ENCODE measurements at regions not wholly inside any gene's neighbourhood (a gene's known extent, or its start where the extent isn't known, plus 50 kb on each side); places are given as distances from the start of the nearest gene placed in this dataset.

DNA sequence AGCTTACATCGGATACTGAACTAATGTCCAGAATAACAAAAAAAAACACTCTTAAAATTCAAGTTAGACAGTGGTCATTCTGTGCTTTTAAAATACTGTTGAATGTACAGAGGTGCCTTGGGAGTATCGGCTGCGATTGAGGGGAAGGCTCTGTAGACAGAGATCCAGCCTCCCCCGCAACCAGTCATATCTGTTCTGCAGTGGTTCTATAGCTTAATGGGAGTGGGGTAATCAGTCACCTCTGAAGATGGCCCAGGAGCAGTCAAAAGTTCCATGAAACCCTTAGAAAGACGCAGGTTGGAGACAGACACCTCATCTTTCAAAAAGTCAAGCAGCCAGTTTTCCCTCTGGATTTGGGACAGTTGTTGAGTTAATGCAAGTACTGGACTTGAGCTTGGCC, 1486.6 kb upstream of the TMEM132C start:
- H3F3A ChIP-seq (ENCODE audit: insufficient read depth, low read length): no peaks in the 10 kb centered on the region
- no peak overlapping the region for H2AFZ ChIP-seq (ENCODE audit: low read length)
- H4K20me1 ChIP-seq (ENCODE audit: insufficient read depth, low read length): no peaks in the 10 kb centered on the region
- TF ChIP-seq EZH2 (IDR thresholded peaks at IDR 0.05; ENCODE audit: borderline replicate concordance, low read length): no peak
- TF ChIP-seq, protein P1, sequence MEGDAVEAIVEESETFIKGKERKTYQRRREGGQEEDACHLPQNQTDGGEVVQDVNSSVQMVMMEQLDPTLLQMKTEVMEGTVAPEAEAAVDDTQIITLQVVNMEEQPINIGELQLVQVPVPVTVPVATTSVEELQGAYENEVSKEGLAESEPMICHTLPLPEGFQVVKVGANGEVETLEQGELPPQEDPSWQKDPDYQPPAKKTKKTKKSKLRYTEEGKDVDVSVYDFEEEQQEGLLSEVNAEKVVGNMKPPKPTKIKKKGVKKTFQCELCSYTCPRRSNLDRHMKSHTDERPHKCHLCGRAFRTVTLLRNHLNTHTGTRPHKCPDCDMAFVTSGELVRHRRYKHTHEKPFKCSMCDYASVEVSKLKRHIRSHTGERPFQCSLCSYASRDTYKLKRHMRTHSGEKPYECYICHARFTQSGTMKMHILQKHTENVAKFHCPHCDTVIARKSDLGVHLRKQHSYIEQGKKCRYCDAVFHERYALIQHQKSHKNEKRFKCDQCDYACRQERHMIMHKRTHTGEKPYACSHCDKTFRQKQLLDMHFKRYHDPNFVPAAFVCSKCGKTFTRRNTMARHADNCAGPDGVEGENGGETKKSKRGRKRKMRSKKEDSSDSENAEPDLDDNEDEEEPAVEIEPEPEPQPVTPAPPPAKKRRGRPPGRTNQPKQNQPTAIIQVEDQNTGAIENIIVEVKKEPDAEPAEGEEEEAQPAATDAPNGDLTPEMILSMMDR (IDR thresholded peaks at IDR 0.05; ENCODE audit: low read length): no peak
- no peak overlapping the region for H3K9ac ChIP-seq (ENCODE audit: low read length)
- no peaks in the 10 kb centered on the region for H3K4me1 ChIP-seq (ENCODE audit: insufficient read depth, low read length, severe bottlenecking)
- no peak overlapping the region for H3K4me3 ChIP-seq (ENCODE audit: low read depth, low read length, poor library complexity, severe bottlenecking)
- H3K27ac ChIP-seq (ENCODE audit: low read depth, low read length, poor library complexity, severe bottlenecking): no peak overlapping the region
- no peaks in the 10 kb centered on the region for H3K9me3 ChIP-seq (ENCODE audit: low read length)
- no peaks in the 10 kb centered on the region for H3K9me2 ChIP-seq (ENCODE audit: low read depth, low read length)
- no peak overlapping the region for H3K4me2 ChIP-seq (ENCODE audit: low read length)
- no peaks in the 10 kb centered on the region for H3K27me3 ChIP-seq (ENCODE audit: insufficient read depth, low read length)
- no peaks in the 10 kb centered on the region for H3K79me2 ChIP-seq (ENCODE audit: insufficient read depth, low read length)
- H3K36me3 ChIP-seq (ENCODE audit: insufficient read depth, low read length): no peaks in the 10 kb centered on the region

DNA sequence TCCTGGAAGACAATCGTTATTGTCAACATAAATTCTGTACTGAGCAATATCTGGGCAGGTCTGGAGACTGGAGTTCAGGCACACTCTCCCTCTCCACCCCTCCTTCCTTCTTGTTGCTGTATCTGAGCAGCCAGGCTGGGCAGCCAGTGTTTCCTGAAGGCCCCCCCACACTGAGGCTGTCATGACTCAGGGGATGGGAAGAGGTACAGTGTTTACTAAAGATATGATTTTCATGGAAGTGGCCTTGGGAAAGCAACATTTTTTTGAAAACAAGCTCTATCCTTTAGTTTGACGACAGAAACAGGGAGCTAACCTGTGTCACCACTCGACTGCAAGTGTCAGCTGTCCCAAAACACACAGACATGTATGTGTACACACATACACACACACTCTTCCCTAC, 1485.4 kb upstream of the TMEM132C start:
- Histone ChIP-seq H3K27ac (ENCODE audit: low read depth, low read length, poor library complexity, severe bottlenecking) (no peak overlapping the region), H3K9ac (ENCODE audit: low read length) (no peak overlapping the region), H3F3A (ENCODE audit: insufficient read depth, low read length) (no peaks in the 10 kb centered on the region), H3K9me2 (ENCODE audit: low read depth, low read length) (no peaks in the 10 kb centered on the region), H3K4me2 (ENCODE audit: low read length) (no peak overlapping the region), H3K36me3 (ENCODE audit: insufficient read depth, low read length) (no peaks in the 10 kb centered on the region), H3K4me1 (ENCODE audit: insufficient read depth, low read length, severe bottlenecking) (no peaks in the 10 kb centered on the region), H3K9me3 (ENCODE audit: low read length) (no peaks in the 10 kb centered on the region), H4K20me1 (ENCODE audit: insufficient read depth, low read length) (no peaks in the 10 kb centered on the region), H3K27me3 (ENCODE audit: insufficient read depth, low read length) (no peaks in the 10 kb centered on the region), H3K4me3 (ENCODE audit: low read depth, low read length, poor library complexity, severe bottlenecking) (no peak overlapping the region), H3K79me2 (ENCODE audit: insufficient read depth, low read length) (no peaks in the 10 kb centered on the region), H2AFZ (ENCODE audit: low read length) (no peak overlapping the region)
- TF ChIP-seq, protein P1 (IDR thresholded peaks at IDR 0.05; ENCODE audit: low read length): no peak
- no peak for TF ChIP-seq EZH2 (IDR thresholded peaks at IDR 0.05; ENCODE audit: borderline replicate concordance, low read length)

GRCh38 chr12:126782083-126782482, 1484.9 kb upstream of the TMEM132C start:
- Histone ChIP-seq H4K20me1 (ENCODE audit: insufficient read depth, low read length) (no peaks in the 10 kb centered on the region), H3K27ac (ENCODE audit: low read depth, low read length, poor library complexity, severe bottlenecking) (no peak overlapping the region), H3K27me3 (ENCODE audit: insufficient read depth, low read length) (no peaks in the 10 kb centered on the region)

More at GRCh38 chr12:126782083-126782482, 1484.9 kb upstream of the TMEM132C start:
- Histone ChIP-seq H3K4me2 (ENCODE audit: low read length) (no peak overlapping the region), H3K9ac (ENCODE audit: low read length) (no peak overlapping the region), H3F3A (ENCODE audit: insufficient read depth, low read length) (no peaks in the 10 kb centered on the region), H3K79me2 (ENCODE audit: insufficient read depth, low read length) (no peaks in the 10 kb centered on the region), H2AFZ (ENCODE audit: low read length) (no peak overlapping the region), H3K9me2 (ENCODE audit: low read depth, low read length) (no peaks in the 10 kb centered on the region), H3K36me3 (ENCODE audit: insufficient read depth, low read length) (no peaks in the 10 kb centered on the region), H3K4me1 (ENCODE audit: insufficient read depth, low read length, severe bottlenecking) (no peaks in the 10 kb centered on the region), H3K9me3 (ENCODE audit: low read length) (no peaks in the 10 kb centered on the region), H3K4me3 (ENCODE audit: low read depth, low read length, poor library complexity, severe bottlenecking) (no peak overlapping the region)
- TF ChIP-seq EZH2 (IDR thresholded peaks at IDR 0.05; ENCODE audit: borderline replicate concordance, low read length): no peak
- TF ChIP-seq, protein P1 (IDR thresholded peaks at IDR 0.05; ENCODE audit: low read length): no peak
